Right ventricle myocardium superior (tissue), 1 donor: ENCODE measurements at regions not wholly inside any gene's neighbourhood (a gene's known extent, or its start where the extent isn't known, plus 50 kb on each side); places are given as distances from the start of the nearest gene placed in this dataset.

Experiments
- ATAC-seq: fragments of 200-7000 bp; cut with Tn5 transposase; one replicate; pipeline ENCODE4 v1.9.1; 2020; ENCODE audit warnings: mild to moderate bottlenecking; ENCODE audit not compliant: poor library complexity
- DNase-seq: peaks from one replicate; pipeline ENCODE4 v3.0.0-alpha.2; 2020
- intact Hi-C: fragments of 100-400 bp; cut with DNase I; formaldehyde crosslinking; loops from one replicate; pipeline ENCODE4 v1.11.2; 2022
- donor health status: DM: no; HTN: yes; CAD: no; lungs with severe emphysema.

DNA sequence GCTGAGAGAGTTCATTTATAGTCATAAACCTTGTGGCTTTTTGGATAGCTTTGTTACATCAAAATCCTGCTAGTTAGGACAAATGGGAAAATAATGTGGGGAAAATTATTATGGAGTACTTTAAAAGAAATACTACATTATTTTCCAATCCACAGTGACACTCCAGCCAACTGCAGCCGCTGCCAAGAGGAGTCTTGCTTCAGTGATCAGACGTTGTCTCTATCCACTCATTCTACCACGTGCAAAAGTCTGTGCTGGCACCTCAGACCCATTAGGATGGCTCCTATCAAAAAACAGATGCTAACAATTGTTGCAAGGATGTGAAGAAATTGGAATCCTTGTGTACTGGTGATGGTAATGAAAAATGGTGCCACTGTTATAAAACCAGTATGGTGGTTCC is 128.6 kb upstream of the IQSEC1 start:
- DNase-seq (no peak), ATAC-seq (no peak)
- intact Hi-C loops, result no loop called here

GRCh38 chr3:13200946-13201345 is 127.7 kb upstream of the IQSEC1 start:
- intact Hi-C loops, result no loop called here
- ATAC-seq (no peak), DNase-seq (no peak)

DNA sequence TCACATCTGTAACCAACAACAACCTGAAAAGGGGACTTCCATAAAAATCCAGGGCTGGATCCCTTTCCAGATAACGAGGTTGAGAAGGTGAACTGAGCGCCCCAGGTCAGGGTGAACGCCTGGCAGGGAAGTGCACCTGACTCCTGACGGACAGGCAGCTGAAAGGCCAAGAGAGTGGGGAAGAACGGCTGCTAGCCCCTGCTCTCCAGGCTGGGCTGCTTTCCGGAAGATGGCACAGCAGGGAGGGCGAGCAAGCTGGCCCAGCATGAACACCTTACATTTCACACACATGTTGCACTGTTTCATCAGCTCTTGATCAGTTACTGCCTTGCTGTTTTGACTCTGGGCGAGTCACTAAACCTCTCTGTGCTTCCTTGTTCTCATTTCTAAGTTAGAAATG is 127.2 kb upstream of the IQSEC1 start:
- intact Hi-C loops, result no loop called here
- ATAC-seq (no peak), DNase-seq (no peak)

DNA sequence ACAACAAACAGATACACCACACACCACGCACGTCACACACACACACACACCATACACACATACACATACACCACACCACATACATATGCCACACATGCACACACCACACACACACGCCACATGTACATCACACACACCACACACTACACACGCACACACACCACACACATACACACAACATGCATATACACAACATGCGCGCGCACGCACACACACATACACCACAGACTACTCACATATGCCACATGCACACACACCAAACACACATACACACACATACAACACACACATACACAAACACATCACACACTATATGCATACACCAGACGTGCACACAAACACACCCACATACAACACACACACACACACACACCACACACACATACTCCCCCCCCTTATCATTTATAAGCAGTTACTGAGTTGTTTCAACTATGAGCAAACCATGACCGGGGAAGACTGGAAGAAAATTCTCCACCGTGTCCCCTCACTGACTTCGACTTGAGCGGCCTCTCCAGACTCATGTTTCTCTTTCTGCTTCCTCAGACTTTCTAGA is 126.7 kb upstream of the IQSEC1 start:
- intact Hi-C loops, result no loop called here
- ATAC-seq (no peak), DNase-seq (no peak)

DNA sequence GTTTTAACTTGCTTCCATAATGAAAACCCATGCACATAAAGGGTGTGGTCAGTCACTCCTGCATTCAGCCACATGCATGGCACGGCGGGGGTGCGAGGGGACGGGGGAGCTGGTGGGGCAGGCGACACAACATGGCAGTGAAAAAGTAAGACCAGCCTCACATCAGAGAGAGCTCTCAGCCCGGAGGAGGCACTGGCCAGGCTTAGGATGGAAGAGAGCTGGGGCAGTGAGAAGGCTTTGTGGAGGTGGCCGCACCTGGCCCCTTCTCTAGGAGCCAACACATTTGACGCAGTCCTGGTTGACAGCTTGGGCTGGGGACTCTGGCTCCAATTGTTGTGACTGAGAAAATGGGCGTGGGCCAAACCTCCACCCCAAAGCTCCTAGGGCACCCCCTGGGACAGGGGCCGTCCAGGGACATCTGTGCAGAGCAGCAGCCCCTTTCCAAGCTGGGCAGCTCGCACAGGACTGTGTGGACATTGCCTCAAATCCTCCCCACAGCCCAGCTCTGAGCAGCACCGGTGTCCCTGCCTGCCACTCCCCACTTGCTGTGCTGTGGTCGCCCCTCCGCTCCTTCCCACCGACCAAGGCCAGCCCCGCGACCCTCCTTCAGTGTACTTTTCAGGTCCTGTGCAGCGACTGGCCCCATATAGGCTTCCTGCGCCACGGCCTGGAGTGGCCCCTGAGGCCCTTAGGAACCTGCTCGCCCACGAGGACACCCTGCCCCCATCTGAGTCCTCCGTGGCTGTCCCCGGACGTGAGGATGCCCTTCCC is 126.0 kb upstream of the IQSEC1 start:
- ATAC-seq, result no peak
- no peak for DNase-seq
- intact Hi-C loops, result no loop called here

DNA sequence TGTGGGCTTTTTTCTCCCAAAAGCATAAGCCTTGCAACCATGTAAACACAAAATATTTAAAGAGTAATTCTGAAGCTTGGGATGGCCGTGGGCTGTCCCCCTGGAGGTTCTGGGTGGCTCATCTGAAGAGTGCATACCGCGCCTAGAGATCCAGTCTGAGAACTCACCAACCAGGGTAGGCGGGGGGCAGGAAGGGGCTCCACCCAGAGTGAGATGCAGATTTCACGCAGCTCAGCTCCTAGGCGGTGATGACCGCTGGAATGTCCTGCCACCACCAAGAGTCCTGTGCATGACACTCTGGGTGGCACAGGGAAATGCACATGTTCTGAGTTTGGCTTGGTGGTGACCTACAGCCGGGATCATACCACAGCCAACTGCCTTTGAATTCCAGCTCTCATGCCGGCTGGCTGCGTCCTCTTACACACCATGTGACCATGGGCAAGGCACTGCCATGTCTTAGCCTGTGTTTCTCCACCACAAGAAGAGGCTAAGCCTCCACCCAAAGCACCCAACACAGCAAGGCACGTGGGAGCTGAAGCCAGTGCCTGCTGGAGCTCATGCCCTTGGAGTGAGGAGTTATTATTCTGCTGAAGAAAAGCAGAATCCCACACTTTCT is 125.1 kb upstream of the IQSEC1 start:
- no peak for ATAC-seq
- intact Hi-C loops, result no loop called here

GRCh38 chr3:13197795-13198194 is 124.6 kb upstream of the IQSEC1 start:
- DNase-seq (no peak), ATAC-seq (no peak)
- intact Hi-C loops, result no loop called here

More for the DNA sequence above, 125.1 kb upstream of the IQSEC1 start:
- no peak for DNase-seq

DNA sequence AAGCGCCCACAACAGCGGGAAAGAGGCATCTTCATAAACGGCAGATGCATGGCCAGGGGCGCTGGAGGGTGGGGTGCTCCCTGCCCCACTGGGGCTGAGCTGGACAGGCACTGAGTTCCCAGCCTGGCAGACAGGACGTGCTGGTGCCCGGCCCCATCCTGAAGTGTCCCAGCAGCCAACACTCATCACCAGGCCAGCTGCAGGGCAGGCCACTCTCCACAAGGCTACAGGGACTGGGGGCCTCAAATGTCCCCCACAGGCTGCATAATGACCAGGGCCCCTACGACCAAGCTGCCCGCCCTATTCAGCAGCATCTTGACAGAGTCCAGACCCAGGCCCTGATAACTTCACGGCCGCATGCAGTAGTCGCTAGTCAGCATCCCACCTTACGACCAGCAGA is 124.1 kb upstream of the IQSEC1 start:
- no peak for ATAC-seq
- intact Hi-C loops, result no loop called here
- no peak for DNase-seq

- DNase-seq, result no peak
- intact Hi-C loops, result no loop called here
- no peak for ATAC-seq
Measured at GRCh38 chr3:13195374-13195773, 122.1 kb upstream of the IQSEC1 start.

DNA sequence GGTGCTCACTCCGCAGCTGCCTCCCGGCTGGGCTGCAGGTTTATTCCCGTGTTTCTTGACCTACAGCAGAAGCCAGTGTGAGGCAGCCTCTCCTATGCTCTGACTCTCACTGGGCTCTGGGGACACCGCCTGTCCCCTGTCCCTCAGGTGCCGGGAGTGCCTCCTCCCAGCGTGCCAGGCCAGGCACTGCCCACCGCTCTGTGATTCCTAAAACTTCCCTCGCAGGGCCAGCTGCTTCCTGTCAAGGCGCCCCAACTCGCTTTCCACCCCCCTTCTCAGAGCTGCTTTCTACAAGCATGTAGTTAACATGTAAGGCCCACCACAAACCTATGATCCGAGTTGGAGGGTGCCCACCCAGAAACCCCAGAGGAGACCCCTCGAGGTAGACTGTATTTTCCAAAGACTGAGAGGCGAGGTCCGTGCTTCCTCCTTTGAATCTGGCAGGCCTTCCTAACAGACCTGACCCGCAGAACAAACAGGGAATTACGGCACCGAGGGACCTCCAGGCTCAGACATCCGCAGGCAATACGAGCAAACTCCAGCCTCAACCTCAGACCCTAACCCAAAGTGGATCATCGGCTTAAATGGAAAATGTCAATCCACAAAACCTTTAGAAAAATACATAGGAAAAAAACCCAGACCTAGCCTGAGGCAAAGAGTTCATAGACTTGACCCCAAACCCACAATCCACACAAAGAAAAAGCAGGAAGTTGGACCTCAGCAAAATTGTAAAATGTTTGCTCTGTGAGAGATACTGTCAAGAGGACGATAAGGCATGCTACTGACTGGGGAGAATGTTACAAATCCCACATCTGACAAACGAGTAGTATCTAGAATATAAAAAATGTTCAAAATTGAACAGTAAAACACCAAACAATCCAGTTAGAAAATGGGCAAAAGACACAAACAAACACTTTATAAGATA is 121.3 kb upstream of the IQSEC1 start:
- ATAC-seq, result no peak
- intact Hi-C loops, result no loop called here
- no peak for DNase-seq

DNA sequence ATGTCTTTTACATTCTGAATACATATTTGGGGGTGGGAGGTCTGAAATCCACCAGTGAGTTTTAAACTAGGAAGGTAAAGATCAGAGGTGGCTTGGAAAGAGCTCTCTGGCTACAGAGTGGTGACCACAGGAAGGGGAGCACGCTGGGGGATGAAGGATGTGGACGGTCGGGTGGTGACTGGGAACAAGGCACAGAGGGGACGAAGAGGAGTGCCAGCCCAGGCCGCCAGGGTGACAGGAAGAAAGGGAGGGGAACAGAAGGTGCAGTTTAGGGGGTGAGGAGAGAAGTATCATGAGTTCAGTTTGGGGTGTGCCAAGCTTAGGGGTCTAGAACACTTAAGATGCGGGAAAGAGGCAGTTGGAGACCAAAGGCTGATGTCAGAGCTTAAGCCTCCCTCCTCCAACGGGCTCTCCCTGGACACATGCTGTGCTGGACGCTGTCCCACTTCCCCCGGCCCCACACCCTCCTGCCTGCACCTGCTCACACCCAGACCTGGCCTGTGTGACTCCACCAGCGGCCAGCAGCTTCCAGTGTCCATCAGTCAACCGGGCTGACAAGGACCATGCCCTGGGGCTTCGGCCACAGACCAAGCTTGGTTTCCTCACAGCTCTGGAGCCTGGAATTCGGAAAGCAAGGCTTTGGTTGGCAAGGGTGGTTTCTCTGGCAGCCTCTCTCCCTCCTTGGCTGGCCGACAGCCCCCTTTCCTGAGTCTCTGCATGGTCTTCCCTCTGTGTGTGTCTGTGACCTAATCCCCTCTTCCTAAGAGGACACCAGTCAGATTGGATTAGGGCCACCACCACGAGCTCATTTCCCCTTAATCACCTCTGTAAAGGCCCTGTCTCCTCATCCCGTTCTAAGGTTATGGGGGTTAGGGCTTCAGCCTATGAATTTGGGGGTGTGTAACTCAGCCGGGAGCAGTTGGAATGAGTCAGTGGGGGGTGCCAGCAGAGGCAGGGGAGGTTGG is 120.4 kb upstream of the IQSEC1 start:
- ATAC-seq (no peak), DNase-seq (no peak)
- intact Hi-C loops, result no loop called here

DNA sequence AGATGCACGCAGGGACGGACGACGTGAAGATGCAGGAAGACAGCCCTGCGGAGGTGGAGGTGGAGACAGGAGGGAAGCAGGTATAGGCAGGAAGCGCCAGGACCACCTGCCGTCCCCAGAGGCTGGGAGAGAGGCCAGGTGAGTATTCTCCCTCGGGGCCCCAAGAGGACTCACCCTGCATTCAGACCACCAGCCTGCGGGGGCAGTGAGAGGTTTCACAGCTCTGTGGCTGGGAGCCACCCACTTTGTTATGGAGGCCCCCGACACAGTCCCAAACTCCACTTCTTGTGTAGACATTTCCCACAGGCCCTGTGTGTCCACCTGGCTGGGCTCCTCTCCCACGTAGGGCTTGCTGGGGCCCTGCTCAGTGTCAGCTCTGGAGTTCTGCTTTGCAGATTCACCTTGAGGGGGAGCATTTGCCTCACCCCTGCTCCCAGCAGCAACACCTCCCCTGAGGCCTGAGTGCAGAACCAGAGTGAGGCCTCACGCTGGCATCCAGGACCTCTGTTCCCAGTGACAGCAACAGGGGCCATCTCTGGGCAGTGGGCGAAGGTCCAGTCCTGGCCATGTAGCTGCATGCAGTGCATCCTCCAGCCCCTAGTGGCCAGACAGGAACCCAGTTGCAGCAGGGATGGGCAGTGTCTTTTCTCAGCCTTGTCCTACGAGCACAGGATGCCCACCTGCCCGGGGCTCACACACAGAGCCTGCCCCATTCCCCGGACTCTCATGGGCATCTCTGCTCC is 119.4 kb upstream of the IQSEC1 start:
- intact Hi-C loops, result no loop called here
- DNase-seq, result no peak
- no peak for ATAC-seq

DNA sequence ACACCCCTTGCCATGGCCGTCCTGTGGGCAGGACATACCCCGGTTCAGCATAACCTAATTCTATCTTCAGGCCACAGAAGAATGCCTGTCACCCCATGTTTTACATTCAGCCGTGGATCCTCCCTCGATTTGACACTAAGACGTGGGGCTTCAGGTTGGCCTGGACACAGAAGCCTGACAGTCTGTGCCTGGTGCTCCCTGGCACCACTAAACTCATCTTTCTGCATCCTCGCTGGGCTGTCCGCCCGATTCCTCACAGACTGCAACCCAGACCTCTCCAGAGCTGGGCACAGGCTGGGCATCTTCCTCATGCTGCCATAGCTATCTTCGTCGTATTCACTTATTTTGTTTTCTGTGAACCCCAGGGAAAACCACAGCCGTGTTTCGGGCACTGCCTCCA is 117.8 kb upstream of the IQSEC1 start:
- DNase-seq, result no peak
- no peak for ATAC-seq
- intact Hi-C loops, result no loop called here

GRCh38 chr3:13190378-13190765 is 117.1 kb upstream of the IQSEC1 start:
- ATAC-seq (no peak), DNase-seq (no peak)
- intact Hi-C loops, result no loop called here

GRCh38 chr3:13189639-13190377 is 116.6 kb upstream of the IQSEC1 start:
- intact Hi-C loops, result no loop called here

DNA sequence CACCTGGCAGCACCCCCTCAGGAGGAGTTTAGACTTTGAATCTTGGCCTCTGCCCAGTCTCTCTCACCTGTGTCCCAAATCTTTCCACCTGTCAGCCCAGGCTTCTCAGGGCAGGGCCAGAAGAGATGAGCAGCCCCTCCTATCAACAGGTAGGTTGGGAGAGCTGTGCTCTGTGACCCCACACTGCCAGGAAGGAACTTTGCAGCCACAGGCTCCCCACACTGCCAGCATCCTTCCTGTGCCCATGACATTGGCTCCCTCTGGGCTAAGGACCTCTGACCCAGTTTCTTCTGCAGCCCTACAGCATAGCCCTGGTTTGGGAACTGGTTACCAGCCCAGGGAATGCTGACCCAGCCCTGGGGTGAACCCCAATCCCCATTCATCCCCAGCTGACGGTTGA is 115.7 kb upstream of the IQSEC1 start:
- DNase-seq (no peak), ATAC-seq (no peak)

More at GRCh38 chr3:13189639-13190377, 116.6 kb upstream of the IQSEC1 start:
- no peak for DNase-seq
- peak; percentile 29 for ATAC-seq

DNA sequence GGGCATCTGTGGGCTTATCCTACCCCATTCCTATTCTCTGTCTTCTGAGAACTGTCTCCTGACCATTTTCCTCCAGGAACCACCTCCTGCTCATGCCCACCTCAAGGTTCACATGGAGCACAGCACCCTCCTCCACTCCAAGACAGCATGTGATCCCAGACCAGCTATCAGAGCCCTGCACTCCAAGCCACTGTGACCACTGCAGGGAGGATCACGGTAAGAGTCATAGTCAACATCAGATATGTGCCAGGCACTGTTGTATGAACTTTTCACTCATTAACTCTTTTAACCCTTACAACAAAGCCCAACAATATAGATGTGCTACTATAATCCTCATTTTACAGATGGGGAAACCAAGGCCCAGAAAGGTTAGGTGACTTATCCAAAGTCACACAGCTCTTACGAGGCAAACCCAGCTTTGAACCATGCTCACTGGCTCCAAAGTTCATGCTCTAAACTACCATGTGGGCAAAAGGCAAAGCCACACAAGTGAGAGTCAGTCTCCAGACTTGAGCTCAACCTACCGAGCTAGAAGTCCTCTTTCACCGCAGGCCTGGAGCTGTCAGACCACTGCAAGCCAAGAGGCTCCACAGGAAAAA is 115.1 kb upstream of the IQSEC1 start:
- intact Hi-C loops, result no loop called here
- DNase-seq (no peak), ATAC-seq (no peak)

More for the DNA sequence above, 115.7 kb upstream of the IQSEC1 start:
- intact Hi-C loops, result no loop called here
